Astrocyte of the spinal cord (primary cell): ENCODE measurements at regions not wholly inside any gene's neighbourhood (a gene's known extent, or its start where the extent isn't known, plus 50 kb on each side); places are given as distances from the start of the nearest gene placed in this dataset.
A peak's percentile ranks its signal among the peaks of the same experiment; 100 is the strongest.

Experiments used
- DNase-seq: peaks from one replicate; pipeline ENCODE4 v3.0.0; 2011; ENCODE audit warnings: low read depth, low spot score
- H3K4me3 ChIP-seq: 2 replicates; pipeline ENCODE4 v1.5.1; 2011; ENCODE audit warnings: low read depth, mild to moderate bottlenecking, low read length, moderate library complexity
- CTCF ChIP-seq: IDR thresholded peaks from 2 replicates; pipeline ENCODE4 v1.5.1; 2012; ENCODE audit warnings: low read depth, mild to moderate bottlenecking, low read length, inconsistent platforms
- in situ Hi-C: cut with HindIII; loops from 2 replicates; pipeline ENCODE4 v1.10.0; 2017; ENCODE audit warnings: low sequenced_read_pairs

- H3K4me3 ChIP-seq, result no peak overlapping the region
- in situ Hi-C loops, result no loop called here
- peak; percentile 14 for DNase-seq
- TF ChIP-seq CTCF, result peak; percentile 5
These were observed 396.0 kb upstream of the USP24 start for GRCh38 chr1:55611123-55611522.

GRCh38 chr1:55610203-55610602 is 395.0 kb upstream of the USP24 start:
- H3K4me3 ChIP-seq, result no peak overlapping the region
- TF ChIP-seq CTCF, result no peak
- in situ Hi-C loops, result no loop called here
- DNase-seq, result no peak

GRCh38 chr1:55609630-55610029 is 394.5 kb upstream of the USP24 start:
- no peak overlapping the region for H3K4me3 ChIP-seq
- in situ Hi-C loops, result no loop called here
- TF ChIP-seq CTCF, result no peak
- no peak for DNase-seq

GRCh38 chr1:55605155-55605554 is 390.0 kb upstream of the USP24 start:
- no peak overlapping the region for H3K4me3 ChIP-seq
- no peak for TF ChIP-seq CTCF
- DNase-seq, result no peak
- in situ Hi-C loops, result no loop called here

- no peak for DNase-seq
- no peak for TF ChIP-seq CTCF
- in situ Hi-C loops, result no loop called here
These were observed 389.6 kb upstream of the USP24 start for GRCh38 chr1:55604749-55605148.

GRCh38 chr1:55604179-55604578 is 389.0 kb upstream of the USP24 start:
- TF ChIP-seq CTCF, result no peak
- no peak overlapping the region for H3K4me3 ChIP-seq
- in situ Hi-C loops, result no loop called here
- no peak for DNase-seq

More at GRCh38 chr1:55604749-55605148, 389.6 kb upstream of the USP24 start:
- H3K4me3 ChIP-seq, result no peak overlapping the region

- no peak overlapping the region for H3K4me3 ChIP-seq
- no peak for TF ChIP-seq CTCF
- DNase-seq, result no peak
- in situ Hi-C loops, result no loop called here
These were observed 385.1 kb upstream of the USP24 start for GRCh38 chr1:55600242-55600641.
